ENCODE measurements at regions not wholly inside any gene's neighbourhood (a gene's known extent, or its start where the extent isn't known, plus 50 kb on each side); places are given as distances from the start of the nearest gene placed in this dataset.

DNA sequence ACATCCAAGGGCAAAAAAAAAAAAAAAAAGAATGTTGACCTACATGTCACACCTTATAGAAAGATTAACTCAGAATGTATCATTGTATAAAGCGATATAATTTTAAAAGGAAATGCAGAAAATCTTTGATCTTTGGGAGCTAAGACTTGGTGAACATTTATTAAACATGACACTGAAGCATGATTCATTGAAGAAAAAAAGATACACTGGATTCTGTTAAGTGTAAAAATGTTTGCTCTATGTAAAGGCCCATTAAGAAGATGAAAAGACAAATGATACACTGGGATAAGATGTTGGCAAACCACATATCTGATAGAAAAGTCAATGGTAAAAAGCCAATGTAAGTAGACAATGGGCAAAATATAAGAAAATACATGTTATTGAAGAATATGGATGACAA lies 1131.0 kb downstream of the AACS start:
- TF ChIP-seq, protein P1, sequence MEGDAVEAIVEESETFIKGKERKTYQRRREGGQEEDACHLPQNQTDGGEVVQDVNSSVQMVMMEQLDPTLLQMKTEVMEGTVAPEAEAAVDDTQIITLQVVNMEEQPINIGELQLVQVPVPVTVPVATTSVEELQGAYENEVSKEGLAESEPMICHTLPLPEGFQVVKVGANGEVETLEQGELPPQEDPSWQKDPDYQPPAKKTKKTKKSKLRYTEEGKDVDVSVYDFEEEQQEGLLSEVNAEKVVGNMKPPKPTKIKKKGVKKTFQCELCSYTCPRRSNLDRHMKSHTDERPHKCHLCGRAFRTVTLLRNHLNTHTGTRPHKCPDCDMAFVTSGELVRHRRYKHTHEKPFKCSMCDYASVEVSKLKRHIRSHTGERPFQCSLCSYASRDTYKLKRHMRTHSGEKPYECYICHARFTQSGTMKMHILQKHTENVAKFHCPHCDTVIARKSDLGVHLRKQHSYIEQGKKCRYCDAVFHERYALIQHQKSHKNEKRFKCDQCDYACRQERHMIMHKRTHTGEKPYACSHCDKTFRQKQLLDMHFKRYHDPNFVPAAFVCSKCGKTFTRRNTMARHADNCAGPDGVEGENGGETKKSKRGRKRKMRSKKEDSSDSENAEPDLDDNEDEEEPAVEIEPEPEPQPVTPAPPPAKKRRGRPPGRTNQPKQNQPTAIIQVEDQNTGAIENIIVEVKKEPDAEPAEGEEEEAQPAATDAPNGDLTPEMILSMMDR (conservative IDR thresholded peaks at IDR 0.05), result no peak
- H3K27ac ChIP-seq, result no peak overlapping the region

DNA sequence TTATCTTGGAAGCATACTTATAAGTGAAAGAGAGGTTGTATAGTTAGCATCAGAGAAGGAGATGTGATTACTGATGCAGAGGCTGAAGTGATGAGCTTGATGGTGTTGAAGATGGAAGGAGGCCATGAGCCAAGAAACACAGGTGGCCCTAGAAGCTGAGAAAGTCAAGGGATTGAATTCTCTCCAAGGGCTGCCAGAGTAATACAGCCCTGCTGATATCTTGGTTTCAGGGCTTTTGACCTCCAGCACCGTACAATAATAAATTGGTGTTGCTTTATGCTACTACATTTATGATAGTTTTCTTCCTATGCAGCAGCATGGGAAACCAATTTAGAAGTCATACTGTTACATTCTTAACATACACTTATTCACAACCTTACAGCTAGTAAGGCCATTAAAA lies 1133.3 kb downstream of the AACS start:
- no peak overlapping the region for H3K27ac ChIP-seq
- TF ChIP-seq, protein P1 (conservative IDR thresholded peaks at IDR 0.05), result no peak

DNA sequence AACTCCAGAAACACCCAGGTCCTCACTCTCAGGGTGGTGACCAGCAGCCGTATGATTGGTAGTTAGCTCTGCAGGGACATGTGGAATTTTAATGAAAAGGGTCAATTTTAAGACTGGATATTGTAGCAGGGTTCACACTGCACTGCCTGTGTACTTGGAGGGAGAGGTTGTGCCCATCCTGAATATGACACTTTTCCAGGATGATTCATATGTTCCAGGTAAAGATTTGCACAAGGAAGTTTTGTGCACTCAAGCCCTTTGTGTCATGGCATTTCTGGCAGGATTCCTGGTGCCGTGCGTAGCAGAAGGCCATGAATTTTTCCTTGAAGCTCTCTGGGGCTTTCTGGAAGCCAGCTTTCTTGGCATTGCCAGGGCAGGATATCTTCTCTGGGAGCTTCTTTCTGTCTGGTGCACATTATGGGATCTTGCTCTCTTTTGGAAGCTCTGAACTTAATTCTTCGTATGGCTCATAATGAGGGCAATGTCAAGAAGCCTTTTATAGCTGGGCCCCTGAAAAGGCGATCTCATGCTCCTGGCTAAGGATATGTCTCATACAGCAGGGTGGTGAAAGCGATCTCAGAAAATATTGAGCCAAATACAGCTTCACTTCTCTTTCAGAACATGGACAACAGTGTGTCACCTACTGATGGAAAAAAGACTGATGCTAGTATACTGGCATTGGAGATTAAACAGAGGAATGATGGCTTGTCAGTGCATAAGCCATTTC lies 1133.9 kb downstream of the AACS start:
- H3K27ac ChIP-seq, result no peak overlapping the region
- TF ChIP-seq, protein P1 (conservative IDR thresholded peaks at IDR 0.05), result no peak

DNA sequence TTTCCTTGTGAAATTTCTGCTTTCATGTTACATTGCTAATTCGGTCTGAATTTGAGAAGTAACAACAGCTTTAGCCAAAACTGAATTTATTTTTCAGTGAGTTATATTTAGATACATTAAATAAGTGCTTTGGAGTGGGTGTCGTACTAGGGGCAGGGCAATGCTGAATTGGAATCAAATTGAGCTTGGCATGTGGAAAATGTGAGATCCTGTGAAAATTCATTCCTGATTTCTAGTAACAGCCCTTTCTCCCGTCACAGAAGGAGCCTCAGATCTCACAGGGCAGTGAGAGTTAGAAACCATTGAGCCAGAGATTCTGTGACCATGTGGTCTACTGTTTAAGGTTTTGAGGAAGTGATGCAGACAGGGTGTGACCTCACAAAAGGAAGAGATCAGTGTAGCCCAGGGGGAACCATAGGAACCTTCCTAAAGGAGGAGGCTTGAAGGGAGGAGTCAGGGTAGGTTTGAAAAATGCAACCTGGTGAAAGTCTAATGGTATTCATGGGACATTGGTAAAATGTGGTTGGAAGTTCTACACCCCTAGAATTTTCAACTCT lies 1136.8 kb downstream of the AACS start:
- TF ChIP-seq, protein P1 (conservative IDR thresholded peaks at IDR 0.05), result no peak
- no peak overlapping the region for H3K27ac ChIP-seq

DNA sequence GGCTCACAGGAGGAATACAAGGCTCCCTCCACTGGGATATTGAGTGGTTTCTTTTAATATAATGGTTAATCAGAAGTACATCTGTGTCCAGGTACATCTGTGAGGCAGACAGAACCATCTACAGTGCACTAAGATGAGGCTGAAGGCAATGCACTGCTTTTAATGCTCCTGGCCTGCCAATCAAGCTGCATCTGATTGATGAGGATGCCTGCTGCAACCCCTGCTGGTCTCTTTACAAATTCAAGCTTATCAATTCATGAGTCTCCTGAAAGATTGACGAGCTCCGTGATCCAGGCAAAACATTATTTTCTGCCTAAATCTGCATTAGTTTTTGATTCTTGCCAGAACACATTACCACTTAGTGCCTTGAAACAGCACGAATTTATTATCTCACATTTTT lies 1139.1 kb downstream of the AACS start:
- TF ChIP-seq, protein P1 (conservative IDR thresholded peaks at IDR 0.05), result no peak
- H3K27ac ChIP-seq, result no peak overlapping the region

DNA sequence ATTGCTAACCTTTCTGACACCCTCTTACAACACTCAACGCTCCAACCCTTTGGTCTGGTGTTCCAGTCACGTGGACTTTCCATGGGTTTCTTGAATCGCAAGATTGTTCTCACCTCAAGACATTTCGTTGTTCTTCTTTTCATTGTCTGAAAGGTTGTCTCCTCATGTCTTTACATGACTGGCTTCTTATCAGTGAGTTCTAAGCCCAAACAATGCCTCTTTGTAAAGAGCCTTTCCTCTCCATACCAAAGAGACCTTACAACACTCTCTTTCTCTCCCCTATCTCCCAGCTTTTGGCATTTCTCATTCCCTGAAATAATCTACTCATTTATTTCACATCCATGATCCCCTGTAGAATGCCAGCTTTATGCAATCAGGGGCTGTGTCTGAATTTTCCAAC lies 1144.8 kb downstream of the AACS start:
- TF ChIP-seq, protein P1 (conservative IDR thresholded peaks at IDR 0.05), result no peak
- H3K27ac ChIP-seq, result no peak overlapping the region

DNA sequence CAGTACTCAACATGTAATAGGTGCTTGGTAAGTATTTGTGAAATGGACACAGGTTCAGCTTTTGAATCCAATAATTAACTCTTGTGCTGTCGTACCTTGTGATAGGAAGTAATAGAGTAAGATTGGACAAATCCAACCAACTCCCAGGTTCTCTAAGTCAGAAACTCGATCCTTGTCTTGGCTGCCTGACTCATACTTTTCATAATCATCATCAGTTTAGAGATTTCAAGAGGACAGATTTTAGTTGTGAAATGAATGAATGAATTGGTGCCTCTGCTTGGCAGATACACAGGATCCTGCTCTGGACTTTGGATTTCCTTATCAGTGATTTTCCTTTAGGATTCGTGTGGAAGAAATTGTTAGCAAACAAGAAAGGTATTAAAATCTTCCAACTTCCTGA lies 1145.2 kb downstream of the AACS start:
- TF ChIP-seq, protein P1 (conservative IDR thresholded peaks at IDR 0.05), result no peak
- H3K27ac ChIP-seq, result no peak overlapping the region

All from VCaP (cell line).